Loucy (cell line): ENCODE measurements at regions not wholly inside any gene's neighbourhood (a gene's known extent, or its start where the extent isn't known, plus 50 kb on each side); places are given as distances from the start of the nearest gene placed in this dataset.

Source experiments
- EZH2phosphoT487 ChIP-seq: fragments of 200-600 bp; IDR thresholded peaks from 2 replicates; pipeline ENCODE4 v1.6.1; 2018; ENCODE audit warnings: antibody characterized with exemption, mild to moderate bottlenecking, moderate library complexity, borderline replicate concordance
- TF ChIP-seq, protein P1 (sequence below): fragments of 200-600 bp; sonication (generic); conservative IDR thresholded peaks from 2 replicates; pipeline ENCODE4 v1.5.1; 2014; ENCODE audit warnings: mild to moderate bottlenecking, antibody characterized with exemption, low read length

DNA sequence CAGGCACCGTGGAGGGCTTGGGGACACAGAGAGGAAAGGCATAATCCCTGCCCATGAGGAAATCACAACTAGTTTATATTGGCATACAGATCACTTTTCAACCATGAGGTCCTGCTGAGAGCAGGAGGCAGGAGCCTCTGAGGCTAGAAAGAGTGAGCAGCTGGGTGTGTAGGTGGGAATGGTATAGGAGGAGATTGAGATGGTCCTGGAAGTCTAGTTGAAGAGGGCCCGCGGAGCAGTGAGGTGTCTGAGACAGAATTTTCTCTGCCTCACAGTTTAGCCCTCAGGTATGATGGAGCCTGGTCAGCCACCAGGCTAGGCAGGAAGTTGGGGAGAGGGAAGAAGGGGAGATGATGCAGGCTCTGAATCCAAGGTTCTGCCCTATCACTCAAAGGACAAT is 54.7 kb upstream of the JDP2 start:
- TF ChIP-seq, protein P1, sequence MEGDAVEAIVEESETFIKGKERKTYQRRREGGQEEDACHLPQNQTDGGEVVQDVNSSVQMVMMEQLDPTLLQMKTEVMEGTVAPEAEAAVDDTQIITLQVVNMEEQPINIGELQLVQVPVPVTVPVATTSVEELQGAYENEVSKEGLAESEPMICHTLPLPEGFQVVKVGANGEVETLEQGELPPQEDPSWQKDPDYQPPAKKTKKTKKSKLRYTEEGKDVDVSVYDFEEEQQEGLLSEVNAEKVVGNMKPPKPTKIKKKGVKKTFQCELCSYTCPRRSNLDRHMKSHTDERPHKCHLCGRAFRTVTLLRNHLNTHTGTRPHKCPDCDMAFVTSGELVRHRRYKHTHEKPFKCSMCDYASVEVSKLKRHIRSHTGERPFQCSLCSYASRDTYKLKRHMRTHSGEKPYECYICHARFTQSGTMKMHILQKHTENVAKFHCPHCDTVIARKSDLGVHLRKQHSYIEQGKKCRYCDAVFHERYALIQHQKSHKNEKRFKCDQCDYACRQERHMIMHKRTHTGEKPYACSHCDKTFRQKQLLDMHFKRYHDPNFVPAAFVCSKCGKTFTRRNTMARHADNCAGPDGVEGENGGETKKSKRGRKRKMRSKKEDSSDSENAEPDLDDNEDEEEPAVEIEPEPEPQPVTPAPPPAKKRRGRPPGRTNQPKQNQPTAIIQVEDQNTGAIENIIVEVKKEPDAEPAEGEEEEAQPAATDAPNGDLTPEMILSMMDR, result no peak
- no peak for TF ChIP-seq EZH2phosphoT487
